ENCODE measurements at regions not wholly inside any gene's neighbourhood (a gene's known extent, or its start where the extent isn't known, plus 50 kb on each side); places are given as distances from the start of the nearest gene placed in this dataset.

DNA sequence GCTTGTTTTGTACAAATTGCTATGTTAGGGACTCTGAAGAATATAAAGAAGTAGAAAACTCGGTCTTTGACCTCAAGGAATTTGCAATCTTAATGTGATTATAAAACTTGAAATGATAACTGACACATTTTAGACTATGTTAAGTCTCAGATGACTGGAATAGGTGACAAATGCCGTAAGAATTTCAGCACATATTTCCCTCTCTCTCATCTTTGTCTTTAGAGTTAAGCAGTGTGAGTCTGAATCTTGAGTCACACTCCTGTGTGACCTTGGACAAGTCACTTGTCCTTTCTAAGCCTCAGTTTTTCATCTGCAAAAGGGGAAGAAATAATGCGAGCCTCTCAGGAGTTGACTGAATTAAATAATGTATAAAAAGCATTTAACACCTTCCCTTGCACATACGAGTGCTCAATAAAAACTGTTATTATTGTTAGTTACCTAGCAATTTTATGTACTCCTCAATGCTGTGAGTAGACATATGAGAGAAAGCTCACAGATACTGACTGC lies 103.7 kb downstream of the DYRK2 start:
- no peak overlapping the region for H3K4me3 Mint-ChIP-seq
- peaks cover 2% of the 10 kb centered on the region for H3K4me1 Mint-ChIP-seq
- no peaks in the 10 kb centered on the region for H3K27me3 Mint-ChIP-seq (ENCODE audit: low read depth)
- TF ChIP-seq, protein P1, sequence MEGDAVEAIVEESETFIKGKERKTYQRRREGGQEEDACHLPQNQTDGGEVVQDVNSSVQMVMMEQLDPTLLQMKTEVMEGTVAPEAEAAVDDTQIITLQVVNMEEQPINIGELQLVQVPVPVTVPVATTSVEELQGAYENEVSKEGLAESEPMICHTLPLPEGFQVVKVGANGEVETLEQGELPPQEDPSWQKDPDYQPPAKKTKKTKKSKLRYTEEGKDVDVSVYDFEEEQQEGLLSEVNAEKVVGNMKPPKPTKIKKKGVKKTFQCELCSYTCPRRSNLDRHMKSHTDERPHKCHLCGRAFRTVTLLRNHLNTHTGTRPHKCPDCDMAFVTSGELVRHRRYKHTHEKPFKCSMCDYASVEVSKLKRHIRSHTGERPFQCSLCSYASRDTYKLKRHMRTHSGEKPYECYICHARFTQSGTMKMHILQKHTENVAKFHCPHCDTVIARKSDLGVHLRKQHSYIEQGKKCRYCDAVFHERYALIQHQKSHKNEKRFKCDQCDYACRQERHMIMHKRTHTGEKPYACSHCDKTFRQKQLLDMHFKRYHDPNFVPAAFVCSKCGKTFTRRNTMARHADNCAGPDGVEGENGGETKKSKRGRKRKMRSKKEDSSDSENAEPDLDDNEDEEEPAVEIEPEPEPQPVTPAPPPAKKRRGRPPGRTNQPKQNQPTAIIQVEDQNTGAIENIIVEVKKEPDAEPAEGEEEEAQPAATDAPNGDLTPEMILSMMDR (IDR thresholded peaks at IDR 0.05; ENCODE audit: unreplicated experiment), result no peak
- no peaks in the 10 kb centered on the region for H3K9me3 Mint-ChIP-seq
- DNase-seq (ENCODE audit: low spot score in 2 of 2, unreplicated experiment in 2 of 2), result no peak
- no peak overlapping the region for H3K27ac Mint-ChIP-seq
- no peaks in the 10 kb centered on the region for H3K36me3 Mint-ChIP-seq

- Mint-ChIP-seq H3K27me3 (ENCODE audit: low read depth) (no peaks in the 10 kb centered on the region), H3K9me3 (no peaks in the 10 kb centered on the region), H3K27ac (no peak overlapping the region), H3K4me3 (no peak overlapping the region), H3K36me3 (no peaks in the 10 kb centered on the region), H3K4me1 (peaks cover 9% of the 10 kb centered on the region)
- no peak for DNase-seq (ENCODE audit: low spot score in 2 of 2, unreplicated experiment in 2 of 2)
- TF ChIP-seq, protein P1 (IDR thresholded peaks at IDR 0.05; ENCODE audit: unreplicated experiment), result no peak
These were observed 106.6 kb downstream of the DYRK2 start for GRCh38 chr12:67754933-67755697.

DNA sequence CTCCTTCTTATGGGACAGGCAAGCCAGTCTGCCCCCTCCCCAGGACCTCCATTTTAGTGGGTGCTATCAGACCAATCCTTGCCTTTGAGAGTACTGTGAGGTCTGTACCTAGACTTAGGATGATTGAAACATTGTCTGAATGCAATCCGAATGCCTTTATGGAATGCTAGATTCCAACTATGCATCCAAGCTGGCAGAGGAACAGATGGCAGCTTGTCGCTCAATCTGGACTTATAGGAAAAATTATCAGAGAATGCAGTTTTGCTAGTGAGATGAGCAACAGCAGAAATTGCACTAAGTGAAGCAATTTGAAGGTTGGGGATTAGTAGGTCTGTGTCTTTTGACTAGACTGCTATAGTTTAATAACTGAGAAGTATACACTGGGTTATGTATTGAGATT lies 109.1 kb downstream of the DYRK2 start:
- H3K36me3 Mint-ChIP-seq, result no peaks in the 10 kb centered on the region
- peaks cover 24% of the 10 kb centered on the region for H3K4me1 Mint-ChIP-seq
- H3K27me3 Mint-ChIP-seq (ENCODE audit: low read depth), result no peaks in the 10 kb centered on the region
- no peak for DNase-seq (ENCODE audit: low spot score in 2 of 2, unreplicated experiment in 2 of 2)
- H3K4me3 Mint-ChIP-seq, result no peak overlapping the region
- TF ChIP-seq, protein P1 (IDR thresholded peaks at IDR 0.05; ENCODE audit: unreplicated experiment), result no peak
- H3K27ac Mint-ChIP-seq, result no peak overlapping the region
- no peaks in the 10 kb centered on the region for H3K9me3 Mint-ChIP-seq

DNA sequence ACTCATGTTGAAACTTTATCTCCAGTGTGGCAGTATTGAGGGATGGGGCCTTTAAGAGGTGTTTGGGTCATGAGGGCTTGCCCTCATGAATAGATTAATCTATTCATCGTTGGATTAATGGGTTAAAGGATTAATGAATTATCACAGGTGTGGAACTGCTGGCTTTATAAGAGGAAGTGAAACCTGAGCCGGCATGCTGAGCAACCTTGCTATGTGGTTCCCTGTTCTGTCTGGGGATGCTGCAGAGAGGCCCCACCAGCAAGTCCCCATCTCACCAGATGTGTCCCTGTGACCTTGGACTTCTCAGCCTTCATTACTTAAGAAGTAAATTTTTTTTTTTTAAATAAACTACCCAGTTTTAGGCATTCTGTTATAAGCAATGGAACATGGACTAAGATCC lies 109.6 kb downstream of the DYRK2 start:
- no peak for DNase-seq (ENCODE audit: low spot score in 2 of 2, unreplicated experiment in 2 of 2)
- Mint-ChIP-seq H3K4me3 (no peak overlapping the region), H3K4me1 (peaks cover 24% of the 10 kb centered on the region), H3K27ac (no peak overlapping the region), H3K9me3 (no peaks in the 10 kb centered on the region), H3K27me3 (ENCODE audit: low read depth) (no peaks in the 10 kb centered on the region), H3K36me3 (no peaks in the 10 kb centered on the region)
- TF ChIP-seq, protein P1 (IDR thresholded peaks at IDR 0.05; ENCODE audit: unreplicated experiment), result no peak

DNA sequence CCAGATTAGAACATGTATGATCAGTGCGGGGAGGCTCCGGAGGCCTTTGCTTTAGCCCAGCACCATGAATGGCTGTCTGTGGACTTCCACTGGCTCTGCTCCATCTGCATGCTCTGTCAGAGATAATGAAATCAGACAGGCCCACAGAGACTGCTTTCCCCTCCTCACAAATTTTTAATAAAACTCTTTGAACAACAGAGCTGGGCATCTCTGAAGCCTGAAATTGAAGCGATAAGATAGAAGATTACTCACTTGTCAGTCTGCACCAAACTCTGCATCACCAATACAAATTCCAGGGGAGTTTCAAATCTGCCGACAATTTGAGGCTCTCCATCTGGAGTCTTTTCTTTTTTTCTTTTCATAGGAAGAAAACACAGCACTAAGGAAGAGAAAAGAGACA lies 110.0 kb downstream of the DYRK2 start:
- H3K4me3 Mint-ChIP-seq, result no peak overlapping the region
- no peaks in the 10 kb centered on the region for H3K9me3 Mint-ChIP-seq
- TF ChIP-seq, protein P1 (IDR thresholded peaks at IDR 0.05; ENCODE audit: unreplicated experiment), result no peak
- DNase-seq (ENCODE audit: low spot score in 2 of 2, unreplicated experiment in 2 of 2), result no peak
- no peaks in the 10 kb centered on the region for H3K36me3 Mint-ChIP-seq
- peaks cover 24% of the 10 kb centered on the region for H3K4me1 Mint-ChIP-seq
- peak overlapping the region; percentile 57 for H3K27ac Mint-ChIP-seq
- H3K27me3 Mint-ChIP-seq (ENCODE audit: low read depth), result no peaks in the 10 kb centered on the region

Measured in mesothelial cell of epicardium (in vitro differentiated cells).